ENCODE measurements at regions not wholly inside any gene's neighbourhood (a gene's known extent, or its start where the extent isn't known, plus 50 kb on each side); places are given as distances from the start of the nearest gene placed in this dataset.

DNA sequence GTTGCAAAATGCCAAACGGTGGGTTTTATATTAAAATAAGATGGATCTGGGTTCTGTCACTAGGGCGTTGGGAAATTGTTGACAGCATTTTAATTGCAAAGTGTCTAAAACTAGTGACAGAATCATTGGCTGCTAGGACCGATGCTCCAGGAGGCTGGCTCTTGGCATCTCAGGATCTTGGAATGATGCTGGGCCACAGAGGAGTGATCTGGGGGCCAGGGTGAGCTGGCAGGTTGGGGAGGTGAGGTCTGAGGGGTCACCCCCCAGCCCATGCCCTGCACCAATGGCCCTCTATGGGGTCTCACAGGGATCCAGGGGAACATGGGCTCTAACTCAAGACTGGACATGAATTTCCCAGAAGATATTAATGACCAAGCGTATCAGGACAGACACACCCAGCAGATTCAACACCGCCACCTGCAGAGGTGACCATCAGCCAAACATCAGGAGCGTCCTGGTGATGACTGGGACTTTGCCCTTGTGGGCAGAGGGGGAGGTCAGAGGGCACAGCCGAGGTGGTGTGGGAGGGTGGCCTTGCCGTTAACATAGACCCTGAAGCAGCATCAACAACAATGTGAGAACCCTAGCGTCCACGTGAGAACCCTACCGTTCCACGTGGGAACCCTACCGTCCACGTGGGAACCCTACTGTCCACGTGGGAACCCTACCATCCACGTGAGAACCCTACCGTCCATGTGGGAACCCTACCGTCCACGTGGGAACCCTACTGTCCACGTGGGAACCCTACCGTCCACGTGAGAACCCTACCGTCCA, 89.0 kb upstream of the PPP2R2D start:
- Histone ChIP-seq H3K36me3 (replicated peaks; ENCODE audit: insufficient read depth, low read depth) (no peaks in the 10 kb centered on the region), H3K4me2 (no peak overlapping the region), H2AFZ (no peak overlapping the region), H3K9me3 (ENCODE audit: low read depth) (no peaks in the 10 kb centered on the region), H4K20me1 (ENCODE audit: insufficient read depth, poor library complexity, severe bottlenecking) (no peaks in the 10 kb centered on the region), H3K4me1 (ENCODE audit: insufficient read depth) (no peaks in the 10 kb centered on the region), H3K27ac (no peak overlapping the region), H3K27me3 (no peaks in the 10 kb centered on the region), H3K79me2 (no peaks in the 10 kb centered on the region), H3K9me2 (replicated peaks; ENCODE audit: insufficient read depth) (no peaks in the 10 kb centered on the region), H3K4me3 (no peak overlapping the region)
- no peak for DNase-seq (ENCODE audit: low spot score)
- WGBS (ENCODE audit: low lambda C conversion rate, missing lambda C conversion rate), result 93% methylated on average over 18 of the region's 23 CpGs
- TF ChIP-seq EZH2phosphoT487 (IDR thresholded peaks at IDR 0.05; ENCODE audit: low read depth, severe bottlenecking, unreplicated experiment) (no peak), CTCF (IDR thresholded peaks at IDR 0.05; ENCODE audit: poor library complexity) (no peak), EZH2 (IDR thresholded peaks at IDR 0.05; ENCODE audit: borderline replicate concordance) (no peak)

- Histone ChIP-seq H3K4me2 (no peak overlapping the region), H4K20me1 (ENCODE audit: insufficient read depth, poor library complexity, severe bottlenecking) (no peaks in the 10 kb centered on the region), H3K27ac (no peak overlapping the region), H3K9me3 (ENCODE audit: low read depth) (no peaks in the 10 kb centered on the region), H2AFZ (no peak overlapping the region), H3K4me1 (ENCODE audit: insufficient read depth) (no peaks in the 10 kb centered on the region), H3K36me3 (replicated peaks; ENCODE audit: insufficient read depth, low read depth) (no peaks in the 10 kb centered on the region), H3K27me3 (no peaks in the 10 kb centered on the region), H3K79me2 (no peaks in the 10 kb centered on the region), H3K9me2 (replicated peaks; ENCODE audit: insufficient read depth) (no peaks in the 10 kb centered on the region), H3K4me3 (no peak overlapping the region)
- WGBS (ENCODE audit: low lambda C conversion rate, missing lambda C conversion rate), result 89% methylated on average over 23 of the region's 24 CpGs
- TF ChIP-seq CTCF (IDR thresholded peaks at IDR 0.05; ENCODE audit: poor library complexity), result no peak
- TF ChIP-seq EZH2phosphoT487 (IDR thresholded peaks at IDR 0.05; ENCODE audit: low read depth, severe bottlenecking, unreplicated experiment), result no peak
- no peak for TF ChIP-seq EZH2 (IDR thresholded peaks at IDR 0.05; ENCODE audit: borderline replicate concordance)
- no peak for DNase-seq (ENCODE audit: low spot score)
Observed at GRCh38 chr10:131812736-131813604, 87.8 kb upstream of the PPP2R2D start.

DNA sequence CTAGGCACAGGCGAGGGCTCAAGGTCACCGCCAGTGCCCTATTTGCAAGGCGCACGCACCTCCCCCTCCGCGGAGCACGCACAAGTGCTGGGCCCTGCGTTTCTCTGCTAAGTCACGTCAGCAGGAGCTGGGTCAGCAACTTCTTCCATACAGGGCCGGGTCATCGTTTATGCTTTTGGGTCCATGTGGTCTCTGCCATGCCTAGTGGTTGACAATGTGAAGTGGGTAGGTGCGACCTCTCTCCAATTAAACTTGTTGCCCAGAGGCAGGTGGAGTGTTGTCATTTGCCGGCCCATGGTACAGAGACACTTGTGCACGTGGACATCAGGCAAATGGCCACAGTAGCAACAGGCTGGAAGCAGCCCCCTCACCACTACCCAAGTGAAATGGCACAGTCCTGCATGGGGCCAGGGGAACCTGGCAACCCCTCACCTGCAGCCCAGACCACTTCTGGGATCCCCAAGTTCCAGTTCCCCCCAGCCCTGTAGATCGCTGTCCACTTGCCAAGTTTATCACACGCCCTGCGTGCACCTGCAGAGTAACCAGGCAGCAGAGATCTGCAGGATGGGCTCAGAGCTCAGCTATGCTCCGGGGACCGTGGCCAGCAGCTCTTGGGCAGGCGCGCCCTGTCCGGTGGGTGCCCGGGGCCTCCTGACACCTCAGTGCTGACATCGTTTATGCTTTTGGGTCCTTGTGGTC, 86.1 kb upstream of the PPP2R2D start:
- H3K4me1 ChIP-seq (ENCODE audit: insufficient read depth), result no peaks in the 10 kb centered on the region
- H4K20me1 ChIP-seq (ENCODE audit: insufficient read depth, poor library complexity, severe bottlenecking), result no peaks in the 10 kb centered on the region
- no peaks in the 10 kb centered on the region for H3K27me3 ChIP-seq
- H3K9me3 ChIP-seq (ENCODE audit: low read depth), result no peaks in the 10 kb centered on the region
- H3K4me2 ChIP-seq, result no peak overlapping the region
- no peaks in the 10 kb centered on the region for H3K79me2 ChIP-seq
- H3K9me2 ChIP-seq (replicated peaks; ENCODE audit: insufficient read depth), result no peaks in the 10 kb centered on the region
- no peak overlapping the region for H3K27ac ChIP-seq
- no peak overlapping the region for H2AFZ ChIP-seq
- DNase-seq (ENCODE audit: low spot score), result no peak
- WGBS (ENCODE audit: low lambda C conversion rate, missing lambda C conversion rate), result 82% methylated on average over 24 of the region's 24 CpGs
- TF ChIP-seq EZH2phosphoT487 (IDR thresholded peaks at IDR 0.05; ENCODE audit: low read depth, severe bottlenecking, unreplicated experiment), result no peak
- TF ChIP-seq CTCF (IDR thresholded peaks at IDR 0.05; ENCODE audit: poor library complexity), result no peak
- no peak for TF ChIP-seq EZH2 (IDR thresholded peaks at IDR 0.05; ENCODE audit: borderline replicate concordance)
- H3K4me3 ChIP-seq, result no peak overlapping the region
- no peaks in the 10 kb centered on the region for H3K36me3 ChIP-seq (replicated peaks; ENCODE audit: insufficient read depth, low read depth)
